Endothelial cell (in vitro differentiated cells): ENCODE measurements at regions not wholly inside any gene's neighbourhood (a gene's known extent, or its start where the extent isn't known, plus 50 kb on each side); places are given as distances from the start of the nearest gene placed in this dataset.

Source experiments
- DNase-seq: peaks from one replicate; pipeline ENCODE4 v3.0.0; 2021; ENCODE audit warnings: low spot score
- H3K27ac Mint-ChIP-seq: one replicate; pipeline ENCODE4 v1.8.0; 2021; ENCODE audit warnings: mixed read lengths, inconsistent platforms; ENCODE audit not compliant: unreplicated experiment
- H3K27me3 Mint-ChIP-seq: one replicate; pipeline ENCODE4 v1.8.0; 2021; ENCODE audit warnings: mild to moderate bottlenecking, moderate library complexity, mixed read lengths, inconsistent platforms; ENCODE audit not compliant: unreplicated experiment
- H3K36me3 Mint-ChIP-seq: one replicate; pipeline ENCODE4 v1.8.0; 2021; ENCODE audit warnings: mild to moderate bottlenecking, low read depth, mixed read lengths, inconsistent platforms; ENCODE audit not compliant: unreplicated experiment
- H3K4me1 Mint-ChIP-seq: one replicate; pipeline ENCODE4 v1.8.0; 2021; ENCODE audit warnings: mild to moderate bottlenecking, mixed read lengths, inconsistent platforms; ENCODE audit not compliant: unreplicated experiment
- H3K4me3 Mint-ChIP-seq: one replicate; pipeline ENCODE4 v1.8.0; 2021; ENCODE audit warnings: mild to moderate bottlenecking, mixed read lengths, inconsistent platforms; ENCODE audit not compliant: unreplicated experiment
- H3K9me3 Mint-ChIP-seq: one replicate; pipeline ENCODE4 v1.8.0; 2021; ENCODE audit warnings: mixed read lengths, inconsistent platforms; ENCODE audit not compliant: unreplicated experiment
- CTCF ChIP-seq: fragments of 200-600 bp; sonication (generic); IDR thresholded peaks from one replicate; pipeline ENCODE4 v1.5.0; 2021; ENCODE audit warnings: antibody characterized with exemption; ENCODE audit not compliant: unreplicated experiment

GRCh38 chr16:51683882-51684281 lies 532.8 kb upstream of the SALL1 start:
- no peaks in the 10 kb centered on the region for H3K4me1 Mint-ChIP-seq
- H3K27ac Mint-ChIP-seq = no peak overlapping the region
- no peaks in the 10 kb centered on the region for H3K36me3 Mint-ChIP-seq
- peaks cover 2% of the 10 kb centered on the region for H3K27me3 Mint-ChIP-seq
- H3K9me3 Mint-ChIP-seq = no peaks in the 10 kb centered on the region
- no peak for DNase-seq
- no peak for TF ChIP-seq CTCF
- H3K4me3 Mint-ChIP-seq = no peak overlapping the region

- Mint-ChIP-seq H3K27me3 (peaks cover 2% of the 10 kb centered on the region), H3K36me3 (no peaks in the 10 kb centered on the region), H3K4me3 (no peak overlapping the region), H3K4me1 (no peaks in the 10 kb centered on the region), H3K9me3 (no peaks in the 10 kb centered on the region), H3K27ac (no peak overlapping the region)
- TF ChIP-seq CTCF = no peak
- no peak for DNase-seq
These were observed 531.8 kb upstream of the SALL1 start for GRCh38 chr16:51682905-51683304.

GRCh38 chr16:51674615-51675014 lies 523.5 kb upstream of the SALL1 start:
- DNase-seq = no peak
- no peaks in the 10 kb centered on the region for H3K4me1 Mint-ChIP-seq
- H3K4me3 Mint-ChIP-seq = no peak overlapping the region
- no peak for TF ChIP-seq CTCF
- H3K27me3 Mint-ChIP-seq = no peaks in the 10 kb centered on the region
- H3K27ac Mint-ChIP-seq = no peak overlapping the region
- H3K9me3 Mint-ChIP-seq = no peaks in the 10 kb centered on the region
- H3K36me3 Mint-ChIP-seq = no peaks in the 10 kb centered on the region

- H3K9me3 Mint-ChIP-seq = no peaks in the 10 kb centered on the region
These were observed 519.5 kb upstream of the SALL1 start for GRCh38 chr16:51670527-51670926.

GRCh38 chr16:51666821-51667220 lies 515.8 kb upstream of the SALL1 start:
- Mint-ChIP-seq H3K9me3 (no peaks in the 10 kb centered on the region), H3K27ac (no peak overlapping the region), H3K27me3 (no peaks in the 10 kb centered on the region), H3K36me3 (no peaks in the 10 kb centered on the region), H3K4me3 (no peak overlapping the region), H3K4me1 (no peaks in the 10 kb centered on the region)
- no peak for DNase-seq
- TF ChIP-seq CTCF = no peak

More at GRCh38 chr16:51670527-51670926, 519.5 kb upstream of the SALL1 start:
- H3K27me3 Mint-ChIP-seq = no peaks in the 10 kb centered on the region
- H3K27ac Mint-ChIP-seq = no peak overlapping the region
- no peak for DNase-seq
- no peak overlapping the region for H3K4me3 Mint-ChIP-seq
- TF ChIP-seq CTCF = no peak
- H3K36me3 Mint-ChIP-seq = no peaks in the 10 kb centered on the region
- no peaks in the 10 kb centered on the region for H3K4me1 Mint-ChIP-seq
